HL-60 (cell line): ENCODE measurements at regions not wholly inside any gene's neighbourhood (a gene's known extent, or its start where the extent isn't known, plus 50 kb on each side); places are given as distances from the start of the nearest gene placed in this dataset.

Experiments used
- GABPA ChIP-seq: IDR thresholded peaks from 2 replicates; pipeline ENCODE4 v1.6.1; 2012; ENCODE audit warnings: low read depth
- POLR2AphosphoS5 ChIP-seq: IDR thresholded peaks from 2 replicates; pipeline ENCODE4 v1.6.1; 2012; ENCODE audit warnings: low read depth
- TF ChIP-seq, protein P1 (sequence below): IDR thresholded peaks from one replicate; pipeline ENCODE4 v1.5.1; 2011; ENCODE audit warnings: low read length, control low read depth, inconsistent platforms; ENCODE audit not compliant: insufficient read depth

DNA sequence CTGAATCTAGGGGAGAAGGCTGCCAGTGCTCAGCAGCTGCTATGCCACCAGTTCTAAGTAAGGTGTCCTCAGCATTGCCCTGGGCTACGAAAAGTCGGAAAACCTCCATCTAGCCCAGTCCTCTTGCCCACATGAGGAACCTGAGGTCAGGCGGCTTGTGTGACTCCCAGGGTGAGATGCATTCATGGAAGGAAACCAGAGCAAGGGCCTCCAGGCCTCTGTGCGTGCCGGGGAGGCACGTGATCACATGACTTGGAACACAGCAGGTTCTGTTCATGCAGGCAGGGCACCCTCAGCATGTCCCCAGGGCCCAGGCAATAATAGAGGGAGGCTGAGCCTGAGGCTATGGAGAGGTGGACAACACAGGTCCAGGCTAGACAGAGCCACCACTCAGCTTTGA lies 312.5 kb upstream of the DUSP10 start:
- TF ChIP-seq, protein P1, sequence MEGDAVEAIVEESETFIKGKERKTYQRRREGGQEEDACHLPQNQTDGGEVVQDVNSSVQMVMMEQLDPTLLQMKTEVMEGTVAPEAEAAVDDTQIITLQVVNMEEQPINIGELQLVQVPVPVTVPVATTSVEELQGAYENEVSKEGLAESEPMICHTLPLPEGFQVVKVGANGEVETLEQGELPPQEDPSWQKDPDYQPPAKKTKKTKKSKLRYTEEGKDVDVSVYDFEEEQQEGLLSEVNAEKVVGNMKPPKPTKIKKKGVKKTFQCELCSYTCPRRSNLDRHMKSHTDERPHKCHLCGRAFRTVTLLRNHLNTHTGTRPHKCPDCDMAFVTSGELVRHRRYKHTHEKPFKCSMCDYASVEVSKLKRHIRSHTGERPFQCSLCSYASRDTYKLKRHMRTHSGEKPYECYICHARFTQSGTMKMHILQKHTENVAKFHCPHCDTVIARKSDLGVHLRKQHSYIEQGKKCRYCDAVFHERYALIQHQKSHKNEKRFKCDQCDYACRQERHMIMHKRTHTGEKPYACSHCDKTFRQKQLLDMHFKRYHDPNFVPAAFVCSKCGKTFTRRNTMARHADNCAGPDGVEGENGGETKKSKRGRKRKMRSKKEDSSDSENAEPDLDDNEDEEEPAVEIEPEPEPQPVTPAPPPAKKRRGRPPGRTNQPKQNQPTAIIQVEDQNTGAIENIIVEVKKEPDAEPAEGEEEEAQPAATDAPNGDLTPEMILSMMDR, result no peak
- TF ChIP-seq POLR2AphosphoS5 (no peak), GABPA (no peak)
